DMS153 treated with DMSO at 0.1 percent for 48 hours (cell line): ENCODE measurements at regions not wholly inside any gene's neighbourhood (a gene's known extent, or its start where the extent isn't known, plus 50 kb on each side); places are given as distances from the start of the nearest gene placed in this dataset.
A peak's percentile ranks its signal among the peaks of the same experiment; 100 is the strongest.

ENCODE experiments used
- DNase-seq: peaks from one replicate; lab custom pipeline; 2025; ENCODE audit not compliant: unreplicated experiment; lab: John Stamatoyannopoulos, UW

DNA sequence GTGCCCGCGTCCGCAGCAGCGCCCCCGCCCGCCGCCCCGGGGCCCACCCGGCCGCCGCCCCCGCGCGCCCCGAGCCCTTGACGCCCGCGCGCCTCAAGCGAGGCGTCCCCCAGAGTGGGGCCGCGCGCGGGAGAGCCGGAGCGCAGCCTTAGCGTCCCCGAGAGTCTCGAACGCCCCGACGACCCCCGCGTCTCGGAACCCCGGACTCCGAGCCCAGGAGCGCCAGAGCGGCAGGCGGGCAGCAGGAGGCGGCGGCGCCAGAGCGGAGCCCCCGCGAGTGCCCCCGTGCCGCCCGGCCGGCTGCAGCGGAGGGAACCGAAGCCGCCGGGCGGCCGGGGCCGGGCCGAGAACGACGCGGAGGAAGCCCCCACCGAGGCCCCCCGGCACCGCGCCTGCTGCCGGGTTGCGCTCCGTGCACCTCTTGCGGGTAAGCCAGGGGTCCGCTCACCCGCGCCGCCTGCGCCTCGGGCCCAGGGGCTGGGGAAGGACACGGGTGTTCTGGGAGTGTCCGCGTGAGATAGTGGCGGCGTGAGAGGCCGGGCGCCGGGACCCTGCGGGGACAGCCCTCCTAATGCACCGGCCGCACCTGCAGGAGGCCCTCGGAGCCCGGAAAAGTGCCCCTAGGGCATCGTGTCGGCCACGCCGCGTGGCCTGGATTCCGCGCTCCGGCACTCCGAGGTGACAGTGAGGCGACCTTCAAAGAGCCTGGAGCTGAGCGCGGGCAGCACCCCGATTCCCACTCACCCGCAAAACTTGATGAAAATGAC lies 52.0 kb upstream of the ULK4 start:
- DNase-seq: no peak

DNA sequence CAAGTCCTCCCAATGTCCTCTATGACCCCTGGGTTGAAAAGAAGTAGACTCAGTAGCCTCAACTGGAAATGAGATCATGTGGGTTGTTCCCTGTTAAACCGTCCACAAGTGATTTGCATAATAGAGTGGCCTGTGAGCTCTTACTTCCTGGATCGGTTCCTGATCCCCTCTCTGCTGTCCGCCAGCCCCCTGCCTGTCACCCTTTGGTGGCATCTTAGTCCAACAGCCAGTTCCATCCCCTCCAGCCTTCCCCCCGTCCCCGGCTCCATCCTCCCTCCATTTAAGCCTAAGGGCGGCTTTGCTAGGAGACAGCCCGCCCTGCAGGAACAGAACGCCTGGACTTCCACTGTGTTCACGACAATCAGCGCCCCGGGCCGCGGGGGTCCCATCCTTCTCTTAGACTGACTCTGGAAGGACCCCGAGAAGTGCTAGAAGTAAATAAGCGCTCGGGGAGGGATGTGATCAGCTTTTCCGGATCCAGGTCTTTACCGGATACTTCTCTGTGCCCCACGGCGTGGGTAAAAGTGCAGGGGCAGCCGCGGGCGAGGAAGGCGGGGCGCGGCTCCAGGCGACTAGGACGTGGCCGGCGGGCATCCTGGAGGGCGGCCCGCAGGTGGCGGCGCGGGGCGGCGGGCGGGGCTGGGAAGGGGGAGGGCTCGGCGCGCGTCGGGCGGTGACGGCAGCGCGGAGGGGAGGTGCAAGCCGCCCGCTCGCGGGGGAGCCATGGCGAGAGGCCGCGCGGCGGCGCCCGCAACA lies 51.2 kb upstream of the ULK4 start:
- peak; percentile 13 for DNase-seq

DNA sequence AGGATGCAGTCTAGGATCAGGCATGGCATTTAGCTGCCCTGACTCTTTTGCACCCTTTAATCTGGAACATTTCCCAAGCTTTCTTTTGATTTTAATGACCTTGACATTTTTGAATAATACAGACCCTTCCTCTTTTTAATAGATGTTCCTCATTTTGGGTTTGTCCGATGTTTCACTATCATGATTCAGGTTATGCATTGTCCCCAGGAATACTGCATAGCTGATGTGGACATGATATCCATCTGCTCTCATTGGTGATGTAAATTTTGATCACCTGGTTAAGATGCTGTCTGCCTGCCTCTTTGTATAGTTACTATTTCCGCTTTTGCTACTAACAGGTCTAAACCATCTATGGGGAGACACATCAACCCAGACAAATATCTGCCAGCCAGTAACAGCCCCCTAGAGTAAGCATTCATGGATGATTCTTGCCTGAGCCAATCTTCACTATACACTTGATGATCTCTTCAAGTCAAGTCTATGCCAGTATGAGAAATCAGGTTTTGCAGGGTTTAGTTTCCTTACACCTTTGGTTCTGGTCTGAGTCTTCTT lies 50.6 kb upstream of the ULK4 start:
- no peak for DNase-seq
